NCI-H1092 (cell line): ENCODE measurements at regions not wholly inside any gene's neighbourhood (a gene's known extent, or its start where the extent isn't known, plus 50 kb on each side); places are given as distances from the start of the nearest gene placed in this dataset.

ENCODE experiments used
- DNase-seq: peaks from one replicate; lab custom pipeline; 2025; lab: John Stamatoyannopoulos, UW

- DNase-seq = no peak
Measured at GRCh38 chrX:39507034-39507433, 590.7 kb downstream of the BCOR start.

- no peak for DNase-seq
Measured at GRCh38 chrX:39507617-39508299, 590.0 kb downstream of the BCOR start.

GRCh38 chrX:39508300-39508692 lies 589.5 kb downstream of the BCOR start:
- DNase-seq = no peak

- no peak for DNase-seq
Measured at GRCh38 chrX:39509157-39509556, 588.6 kb downstream of the BCOR start.

- no peak for DNase-seq
Measured at GRCh38 chrX:39513836-39514235, 583.9 kb downstream of the BCOR start.

- DNase-seq = no peak
Measured at GRCh38 chrX:39514801-39515200, 583.0 kb downstream of the BCOR start.

GRCh38 chrX:39516427-39516841 lies 581.3 kb downstream of the BCOR start:
- DNase-seq = no peak

GRCh38 chrX:39518476-39519029 lies 579.2 kb downstream of the BCOR start:
- DNase-seq = no peak

- DNase-seq = no peak
Measured at GRCh38 chrX:39519030-39519488, 578.7 kb downstream of the BCOR start.

GRCh38 chrX:39519566-39520301 lies 578.0 kb downstream of the BCOR start:
- DNase-seq = no peak

- DNase-seq = no peak
Measured at GRCh38 chrX:39525758-39526157, 572.0 kb downstream of the BCOR start.

- DNase-seq = no peak
Measured at GRCh38 chrX:39527025-39527424, 570.7 kb downstream of the BCOR start.

GRCh38 chrX:39528161-39528916 lies 569.4 kb downstream of the BCOR start:
- no peak for DNase-seq

GRCh38 chrX:39532761-39533160 lies 565.0 kb downstream of the BCOR start:
- DNase-seq = no peak

GRCh38 chrX:39534949-39535348 lies 562.8 kb downstream of the BCOR start:
- no peak for DNase-seq

GRCh38 chrX:39536211-39536610 lies 561.5 kb downstream of the BCOR start:
- no peak for DNase-seq

GRCh38 chrX:39541881-39542280 lies 555.9 kb downstream of the BCOR start:
- DNase-seq = no peak

- DNase-seq = no peak
Measured at GRCh38 chrX:39542316-39542715, 555.4 kb downstream of the BCOR start.

- DNase-seq = no peak
Measured at GRCh38 chrX:39550795-39551361, 546.9 kb downstream of the BCOR start.

- DNase-seq = no peak
Measured at GRCh38 chrX:39551762-39552161, 546.0 kb downstream of the BCOR start.

GRCh38 chrX:39555431-39555830 lies 542.3 kb downstream of the BCOR start:
- no peak for DNase-seq

- DNase-seq = no peak
Measured at GRCh38 chrX:39556056-39556455, 541.7 kb downstream of the BCOR start.
